HepG2 (cell line): ENCODE measurements at regions not wholly inside any gene's neighbourhood (a gene's known extent, or its start where the extent isn't known, plus 50 kb on each side); places are given as distances from the start of the nearest gene placed in this dataset.

Source experiments
- ATAC-seq: fragments of 200-7000 bp; cut with Tn5 transposase; 3 replicates; pipeline ENCODE4 v1.9.1; 2020; ENCODE audit warnings: mild to moderate bottlenecking, moderate library complexity
- BruUV-seq: library from RNA; stranded (reverse); fragments of 400-500 nt; replicated peaks from 2 replicates; lab custom pipeline; 2021; lab: Mats Ljungman, UMichigan
- CTCF ChIA-PET: fragments of 300-600 bp; formaldehyde crosslinking; extraction: SDS; loops from one replicate; lab custom pipeline; 2021; ENCODE audit warnings: low total read pairs, inconsistent platforms, low intra/inter-chr PET ratio; lab: Yijun Ruan, JAX
- POLR2A ChIA-PET: fragments of 350-600 bp; sonication (Branson Sonifier 250); formaldehyde crosslinking; loops from one replicate; lab custom pipeline; 2020; ENCODE audit warnings: antibody characterized with exemption, inconsistent platforms; lab: Yijun Ruan, JAX
- DNase-seq: peaks from one replicate; pipeline ENCODE4 v3.0.0-alpha.2; 2015; ENCODE audit warnings: low spot score
- FAIRE-seq: peaks from 3 replicates; lab custom pipeline; 2011; peaks lifted over from hg19 to GRCh38; lab: Jason Lieb, UNC
- H2AFZ ChIP-seq: one replicate; pipeline ENCODE4 v1.6.1; 2011; ENCODE audit warnings: low read length, inconsistent platforms
- H3K27ac ChIP-seq: fragments of 300-600 bp; 3 replicates; pipeline ENCODE4 v1.8.0; 2011; ENCODE audit warnings: mixed run types, mild to moderate bottlenecking, mixed read lengths, low read length, inconsistent platforms; ENCODE audit not compliant: insufficient read depth; ENCODE audit errors: extremely low read length
- H3K27me3 ChIP-seq, 2 experiments: fragments of 200-600 bp in 1 of 2; 2 replicates in 1 of 2; 3 replicates in 1 of 2; pipeline versions ENCODE4 v1.6.0 to v1.8.0; 2011; ENCODE audit warnings: low read length in 2 of 2, mild to moderate bottlenecking in 2 of 2, moderate library complexity in 2 of 2, inconsistent platforms in 1 of 2; ENCODE audit not compliant: insufficient read depth in 2 of 2, control insufficient read depth in 1 of 2
- H3K36me3 ChIP-seq, 2 experiments: fragments of 200-600 bp in 1 of 2; replicated peaks in 1 of 2; 2 replicates in 1 of 2; 3 replicates in 1 of 2; pipeline versions ENCODE4 v1.5.1 to v1.8.0; 2011; ENCODE audit warnings: low read length in 2 of 2, inconsistent platforms in 1 of 2; ENCODE audit not compliant: insufficient read depth in 2 of 2, control insufficient read depth in 1 of 2
- H3K4me1 ChIP-seq: 2 replicates; pipeline ENCODE4 v1.5.1; 2012; ENCODE audit warnings: low read length, inconsistent platforms; ENCODE audit not compliant: insufficient read depth
- H3K4me2 ChIP-seq: 2 replicates; pipeline ENCODE4 v1.6.0; 2011; ENCODE audit warnings: low read depth, low read length, inconsistent platforms
- H3K4me3 ChIP-seq, 3 experiments: fragments of 200-600 bp in 1 of 3; sonication (generic), shearing (Covaris generic) in 1 of 3; replicated peaks in 1 of 3; 2 replicates each; pipeline ENCODE4 v1.5.1; 2011 to 2016; ENCODE audit warnings: low read length in 3 of 3, inconsistent platforms in 2 of 3, low read depth in 2 of 3, mild to moderate bottlenecking in 2 of 3, control low read depth in 1 of 3, mixed read lengths in 1 of 3; ENCODE audit not compliant: insufficient read depth in 1 of 3
- H3K79me2 ChIP-seq: one replicate; pipeline ENCODE4 v1.6.1; 2011; ENCODE audit warnings: low read length, inconsistent platforms; ENCODE audit not compliant: insufficient read depth
- H3K9ac ChIP-seq: 2 replicates; pipeline ENCODE4 v1.6.0; 2011; ENCODE audit warnings: mild to moderate bottlenecking, low read depth, low read length, inconsistent platforms; ENCODE audit not compliant: insufficient read depth
- H3K9me3 ChIP-seq: 2 replicates; pipeline ENCODE4 v1.5.1; 2012; ENCODE audit warnings: mild to moderate bottlenecking, low read length
- H4K20me1 ChIP-seq: 2 replicates; pipeline ENCODE4 v1.6.0; 2011; ENCODE audit warnings: inconsistent platforms, mild to moderate bottlenecking, low read length, moderate library complexity; ENCODE audit not compliant: insufficient read depth
- ARNT ChIP-seq: fragments of 450-650 bp; IDR thresholded peaks from 2 replicates; pipeline ENCODE4 v1.6.1; 2017
- GTF3A ChIP-seq: sonication (generic); formaldehyde crosslinking; conservative IDR thresholded peaks from 2 replicates; pipeline ENCODE4 v1.4.0; 2020; ENCODE audit warnings: mild to moderate bottlenecking, missing genetic modification reagents
- MAFF ChIP-seq: IDR thresholded peaks from 2 replicates; pipeline ENCODE4 v1.6.1; 2011; ENCODE audit warnings: low read depth, low read length, improper control_type of control experiment
- MAFK ChIP-seq, 2 experiments: IDR thresholded peaks in 1 of 2; conservative IDR thresholded peaks in 1 of 2; 2 replicates each; pipeline ENCODE4 v1.6.1; 2011; ENCODE audit warnings: improper control_type of control experiment in 2 of 2, low read length in 2 of 2
- MED13 ChIP-seq: sonication (generic); formaldehyde crosslinking; IDR thresholded peaks from 2 replicates; pipeline ENCODE4 v1.5.0; 2020; ENCODE audit warnings: missing genetic modification reagents
- NBN ChIP-seq: fragments of 450-650 bp; conservative IDR thresholded peaks from 2 replicates; pipeline ENCODE4 v1.6.1; 2017
- NCOA1 ChIP-seq: sonication (generic); formaldehyde crosslinking; IDR thresholded peaks from 2 replicates; pipeline ENCODE4 v1.9.0; 2021; ENCODE audit warnings: missing genetic modification reagents
- TSC22D2 ChIP-seq: sonication (generic); formaldehyde crosslinking; IDR thresholded peaks from 2 replicates; pipeline ENCODE4 v1.5.1; 2020; ENCODE audit warnings: missing genetic modification reagents, mild to moderate bottlenecking, borderline replicate concordance
- YEATS2 ChIP-seq: sonication (generic); formaldehyde crosslinking; IDR thresholded peaks from 2 replicates; pipeline ENCODE4 v1.4.0; 2020; ENCODE audit warnings: missing genetic modification reagents, borderline replicate concordance
- ZBTB38 ChIP-seq: sonication (generic); formaldehyde crosslinking; IDR thresholded peaks from 2 replicates; pipeline ENCODE4 v1.5.1; 2020; ENCODE audit warnings: mild to moderate bottlenecking, missing genetic modification reagents
- ZNF18 ChIP-seq: sonication (generic); formaldehyde crosslinking; IDR thresholded peaks from 2 replicates; pipeline ENCODE4 v1.8.0; 2022; ENCODE audit warnings: mild to moderate bottlenecking, missing genetic modification reagents; ENCODE audit not compliant: insufficient replicate concordance
- ZNF24 ChIP-seq: fragments of 450-650 bp; IDR thresholded peaks from 2 replicates; pipeline ENCODE4 v1.6.1; 2017; ENCODE audit warnings: antibody characterized with exemption, mild to moderate bottlenecking
- ZNF546 ChIP-seq: sonication (generic); formaldehyde crosslinking; conservative IDR thresholded peaks from 2 replicates; pipeline ENCODE4 v1.8.1; 2023; ENCODE audit warnings: mild to moderate bottlenecking, missing genetic modification reagents
- WGBS: methylation state at CpG from one replicate; pipeline ENCODE4 v1.1.6; 2017; ENCODE audit warnings: low lambda C conversion rate; 5-methylcytosine and 5-hydroxymethylcytosine counted together
- in situ Hi-C: cut with HindIII; loops from 2 replicates; pipeline ENCODE4 v1.10.0; 2017; ENCODE audit warnings: low pct_unique_long_range_greater_than_20kb; ENCODE audit not compliant: extremely low pct_ligation_motif_present
- intact Hi-C: fragments of 100-400 bp; cut with micrococcal nuclease; formaldehyde crosslinking; loops from one replicate; pipeline ENCODE4 v1.10.0; 2022; ENCODE audit not compliant: unreplicated experiment

DNA sequence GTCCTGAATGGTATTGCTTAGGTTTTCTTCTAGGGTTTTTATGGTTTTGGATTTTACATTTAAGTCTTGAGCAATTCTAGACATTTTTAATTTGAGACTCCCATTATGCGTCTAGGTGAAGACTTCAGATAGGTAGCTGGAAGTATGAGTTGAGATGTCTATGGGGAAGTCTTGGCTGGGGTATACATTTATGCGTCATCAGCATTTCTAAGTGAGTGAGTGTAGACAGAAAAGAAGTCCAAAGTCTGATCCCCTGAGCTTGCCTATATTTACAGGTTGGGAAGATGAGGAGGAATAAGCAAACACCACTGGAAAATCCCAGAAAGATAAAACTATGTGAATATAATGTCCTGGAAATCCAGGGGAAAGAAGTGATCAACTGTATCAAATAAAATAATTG is 68.9 kb downstream of the KCNJ2 start:
- no TSS peak for BruUV-seq
- CTCF ChIA-PET: no interaction called here
- in situ Hi-C loops: no loop called here
- POLR2A ChIA-PET: no interaction called here
- no peaks in the 10 kb centered on the region for H3K36me3 ChIP-seq
- no peaks in the 10 kb centered on the region; a peak in 1 of 5 replicates for H3K27me3 ChIP-seq
- H2AFZ ChIP-seq: no peak overlapping the region
- no peak for ATAC-seq
- no peak for FAIRE-seq
- H3K4me3 ChIP-seq: no peak overlapping the region
- no peak for TF ChIP-seq ZNF546 (CRISPR knock-in tag)
- no peak for TF ChIP-seq GTF3A
- no peak for TF ChIP-seq ZBTB38 (CRISPR knock-in tag)
- no peak for TF ChIP-seq NCOA1
- peak; percentile 92 for TF ChIP-seq MAFF
- TF ChIP-seq NBN: no peak
- peak; percentile 90 to 95 for TF ChIP-seq MAFK (conservative IDR thresholded peaks at IDR 0.05 in 1 of 2, IDR thresholded peaks at IDR 0.05 in 1 of 2; ENCODE audit: low read length in 2 of 2)
- WGBS: 57% methylated on average over 2 of the region's 2 CpGs
- peaks cover 84% of the 10 kb centered on the region for H3K9me3 ChIP-seq
- no peak overlapping the region for H3K27ac ChIP-seq
- H4K20me1 ChIP-seq: no peaks in the 10 kb centered on the region
- H3K4me1 ChIP-seq: no peaks in the 10 kb centered on the region
- H3K4me2 ChIP-seq: no peak overlapping the region
- intact Hi-C loops: no loop called here
- no peak for DNase-seq
- H3K9ac ChIP-seq: no peak overlapping the region
- H3K79me2 ChIP-seq: no peaks in the 10 kb centered on the region

GRCh38 chr17:70238646-70239045 is 69.3 kb downstream of the KCNJ2 start:
- Histone ChIP-seq H3K4me2 (no peak overlapping the region), H2AFZ (no peak overlapping the region), H3K27me3 (no peaks in the 10 kb centered on the region; a peak in 1 of 5 replicates), H3K9ac (no peak overlapping the region), H3K27ac (no peak overlapping the region), H3K4me3 (no peak overlapping the region), H3K36me3 (no peaks in the 10 kb centered on the region), H3K4me1 (no peaks in the 10 kb centered on the region), H4K20me1 (no peaks in the 10 kb centered on the region), H3K9me3 (peaks cover 85% of the 10 kb centered on the region)
- in situ Hi-C loops: no loop called here
- WGBS: 23% methylated on average over 4 of the region's 4 CpGs
- ATAC-seq (no peak), FAIRE-seq (no peak), DNase-seq (no peak)
- BruUV-seq: no TSS peak
- intact Hi-C loops: no loop called here
- ChIA-PET POLR2A (no interaction called here), CTCF (no interaction called here)
- TF ChIP-seq TSC22D2 (CRISPR knock-in tag): no peak
- no peak for TF ChIP-seq YEATS2 (CRISPR knock-in tag)
- TF ChIP-seq ZNF18: no peak
- no peak for TF ChIP-seq MED13 (CRISPR knock-in tag)
- no peak for TF ChIP-seq ARNT
- no peak for TF ChIP-seq ZNF24
- TF ChIP-seq, all 625 proteins: peak for 0
- no peaks in the 10 kb centered on the region for H3K79me2 ChIP-seq
